Mesenchymal stem cell (in vitro differentiated cells and primary cell): ENCODE measurements at regions not wholly inside any gene's neighbourhood (a gene's known extent, or its start where the extent isn't known, plus 50 kb on each side); places are given as distances from the start of the nearest gene placed in this dataset.

ENCODE experiments used
- DNase-seq: peaks from one replicate; pipeline ENCODE4 v3.0.0-alpha.2; 2013
- H2AFZ ChIP-seq: one replicate; pipeline ENCODE4 v1.6.1; 2013; ENCODE audit warnings: low read depth, mild to moderate bottlenecking, control low read depth, inconsistent platforms, low read length, moderate library complexity
- H2AK5ac ChIP-seq: 2 replicates; pipeline ENCODE4 v1.6.1; 2013; ENCODE audit warnings: low read length, moderate library complexity, mild to moderate bottlenecking, inconsistent platforms; ENCODE audit not compliant: severe bottlenecking
- H2BK120ac ChIP-seq: one replicate; pipeline ENCODE4 v1.6.1; 2013; ENCODE audit warnings: low read depth, mild to moderate bottlenecking, inconsistent platforms, low read length, moderate library complexity
- H2BK12ac ChIP-seq, 2 experiments: one replicate each; pipeline ENCODE4 v1.6.1; 2013; ENCODE audit warnings: inconsistent platforms in 2 of 2, low read length in 2 of 2, mild to moderate bottlenecking in 2 of 2, moderate library complexity in 2 of 2, control low read depth in 1 of 2
- H2BK15ac ChIP-seq: one replicate; pipeline ENCODE4 v1.6.1; 2013; ENCODE audit warnings: mild to moderate bottlenecking, low read depth, inconsistent platforms; ENCODE audit not compliant: poor library complexity, severe bottlenecking
- H2BK5ac ChIP-seq: 2 replicates; pipeline ENCODE4 v1.6.1; 2013; ENCODE audit warnings: low read depth, mild to moderate bottlenecking, low read length, control low read depth, inconsistent platforms; ENCODE audit not compliant: poor library complexity, severe bottlenecking
- H3K14ac ChIP-seq, 2 experiments: one replicate each; pipeline ENCODE4 v1.6.1; 2013; ENCODE audit warnings: inconsistent platforms in 2 of 2, low read length in 2 of 2, control low read depth in 1 of 2, mild to moderate bottlenecking in 1 of 2, moderate library complexity in 1 of 2
- H3K18ac ChIP-seq, 2 experiments: one replicate each; pipeline ENCODE4 v1.6.1; 2013; ENCODE audit warnings: inconsistent platforms in 2 of 2, low read length in 2 of 2, control low read depth in 1 of 2, low read depth in 1 of 2, mild to moderate bottlenecking in 1 of 2
- H3K23ac ChIP-seq, 2 experiments: one replicate each; pipeline ENCODE4 v1.6.1; 2013; ENCODE audit warnings: inconsistent platforms in 2 of 2, low read length in 2 of 2, mild to moderate bottlenecking in 2 of 2, moderate library complexity in 2 of 2, control low read depth in 1 of 2
- H3K27ac ChIP-seq: 2 replicates; pipeline ENCODE4 v1.5.1; 2013; ENCODE audit warnings: mild to moderate bottlenecking, moderate library complexity, low read length, control low read depth, inconsistent platforms; ENCODE audit not compliant: poor library complexity, severe bottlenecking
- H3K27me3 ChIP-seq, 2 experiments: 2 replicates each; pipeline versions ENCODE4 v1.6.1 to v1.7.0; 2013; ENCODE audit warnings: low read length in 2 of 2, mild to moderate bottlenecking in 2 of 2, moderate library complexity in 2 of 2, control low read depth in 1 of 2, inconsistent platforms in 1 of 2; ENCODE audit not compliant: control insufficient read depth in 1 of 2, insufficient read depth in 1 of 2
- H3K36me3 ChIP-seq, 2 experiments: 2 replicates each; pipeline versions ENCODE4 v1.6.1 to v1.7.0; 2013; ENCODE audit warnings: low read length in 2 of 2, control low read depth in 1 of 2, inconsistent platforms in 1 of 2, low read depth in 1 of 2, mild to moderate bottlenecking in 1 of 2; ENCODE audit not compliant: insufficient read depth in 2 of 2, control insufficient read depth in 1 of 2
- H3K4ac ChIP-seq, 2 experiments: one replicate each; pipeline ENCODE4 v1.6.1; 2013; ENCODE audit warnings: inconsistent platforms in 2 of 2, low read length in 2 of 2, mild to moderate bottlenecking in 2 of 2, moderate library complexity in 2 of 2, control low read depth in 1 of 2, low read depth in 1 of 2
- H3K4me1 ChIP-seq: 2 replicates; pipeline ENCODE4 v1.6.1; 2013; ENCODE audit warnings: low read depth, low read length, control low read depth; ENCODE audit not compliant: control insufficient read depth, insufficient read depth
- H3K4me2 ChIP-seq: 2 replicates; pipeline ENCODE4 v1.6.1; 2013; ENCODE audit warnings: low read length, mild to moderate bottlenecking, inconsistent platforms; ENCODE audit not compliant: poor library complexity, severe bottlenecking
- H3K4me3 ChIP-seq, 2 experiments: 2 replicates each; pipeline versions ENCODE4 v1.5.1 to v1.7.0; 2013; ENCODE audit warnings: low read length in 2 of 2, mild to moderate bottlenecking in 2 of 2, control low read depth in 1 of 2, low read depth in 1 of 2; ENCODE audit not compliant: insufficient read depth in 1 of 2
- H3K79me1 ChIP-seq: replicated peaks from 2 replicates; pipeline ENCODE4 v1.6.1; 2013; ENCODE audit warnings: mild to moderate bottlenecking, control low read depth, low read length, inconsistent platforms; ENCODE audit not compliant: poor library complexity, severe bottlenecking
- H3K9ac ChIP-seq: 2 replicates; pipeline ENCODE4 v1.7.0; 2013; ENCODE audit warnings: mild to moderate bottlenecking, low read length, moderate library complexity
- H3K9me3 ChIP-seq: 2 replicates; pipeline ENCODE4 v1.7.0; 2013; ENCODE audit warnings: mild to moderate bottlenecking, low read length; ENCODE audit not compliant: control insufficient read depth
- H4K8ac ChIP-seq: one replicate; pipeline ENCODE4 v1.6.1; 2013; ENCODE audit warnings: inconsistent platforms, mild to moderate bottlenecking, low read length, moderate library complexity
- H4K91ac ChIP-seq: one replicate; pipeline ENCODE4 v1.6.1; 2013; ENCODE audit warnings: mild to moderate bottlenecking, low read length, inconsistent platforms
- WGBS: methylation state at CpG from one replicate; pipeline ENCODE4 v1.1.7; 2013; ENCODE audit warnings: mixed read lengths; 5-methylcytosine and 5-hydroxymethylcytosine counted together

GRCh38 chr10:9357471-9357870 is 1303.0 kb downstream of the GATA3 start:
- H2AK5ac ChIP-seq = no peak overlapping the region
- DNase-seq = no peak
- no peaks in the 10 kb centered on the region for H3K36me3 ChIP-seq
- H3K14ac ChIP-seq = no peak overlapping the region
- H3K23ac ChIP-seq = no peak overlapping the region
- 93% methylated on average over 3 of the region's 4 CpGs for WGBS
- no peaks in the 10 kb centered on the region for H3K9me3 ChIP-seq
- H3K9ac ChIP-seq = no peak overlapping the region
- H3K79me1 ChIP-seq = no peaks in the 10 kb centered on the region
- no peak overlapping the region for H4K91ac ChIP-seq
- no peak overlapping the region for H2BK5ac ChIP-seq
- no peak overlapping the region for H4K8ac ChIP-seq
- H2BK120ac ChIP-seq = no peak overlapping the region
- H3K4me1 ChIP-seq = no peaks in the 10 kb centered on the region
- H2BK12ac ChIP-seq = no peak overlapping the region
- H2AFZ ChIP-seq = no peak overlapping the region
- H3K27ac ChIP-seq = no peak overlapping the region
- no peak overlapping the region for H3K4me2 ChIP-seq
- H3K27me3 ChIP-seq = no peaks in the 10 kb centered on the region
- H3K18ac ChIP-seq = no peak overlapping the region
- no peak overlapping the region for H2BK15ac ChIP-seq
- no peak overlapping the region for H3K4ac ChIP-seq
- no peak overlapping the region for H3K4me3 ChIP-seq

- H3K9ac ChIP-seq = no peak overlapping the region
- no peak overlapping the region for H2BK120ac ChIP-seq
These were observed 1308.2 kb downstream of the GATA3 start for GRCh38 chr10:9362721-9363120.

DNA sequence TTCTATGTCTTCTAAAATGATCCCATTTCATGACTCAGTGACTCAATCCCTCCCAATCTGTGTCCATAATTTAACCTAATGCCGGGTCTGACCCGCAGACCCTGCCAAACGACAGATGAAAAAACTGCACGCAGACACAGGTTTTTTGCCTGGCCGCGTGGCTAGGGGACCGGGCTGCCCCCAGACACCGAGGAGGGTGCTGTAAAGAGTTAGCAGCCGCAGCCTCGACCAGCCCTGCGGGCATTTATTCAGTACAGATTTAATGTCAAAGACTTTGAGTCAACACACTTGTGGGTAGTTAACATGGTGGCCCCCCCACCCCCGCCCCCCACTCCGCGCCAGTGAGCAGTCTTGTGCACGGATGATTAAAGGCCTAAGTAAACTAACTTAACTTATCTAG is 1324.7 kb downstream of the GATA3 start:
- H3K36me3 ChIP-seq = no peaks in the 10 kb centered on the region
- no peaks in the 10 kb centered on the region for H3K9me3 ChIP-seq
- H2BK12ac ChIP-seq = no peak overlapping the region
- H2AK5ac ChIP-seq = no peak overlapping the region
- no peak overlapping the region for H3K23ac ChIP-seq
- no peak overlapping the region for H2BK120ac ChIP-seq
- no peaks in the 10 kb centered on the region for H3K4me1 ChIP-seq
- no peak overlapping the region for H2BK5ac ChIP-seq
- H3K14ac ChIP-seq = no peak overlapping the region
- no peak overlapping the region for H3K4ac ChIP-seq
- no peaks in the 10 kb centered on the region for H3K79me1 ChIP-seq
- H4K8ac ChIP-seq = no peak overlapping the region
- no peak overlapping the region for H2AFZ ChIP-seq
- H3K4me3 ChIP-seq = no peak overlapping the region
- DNase-seq = no peak
- H3K27ac ChIP-seq = no peak overlapping the region
- no peak overlapping the region for H3K4me2 ChIP-seq
- no peak overlapping the region for H4K91ac ChIP-seq
- H3K18ac ChIP-seq = no peak overlapping the region
- no peaks in the 10 kb centered on the region for H3K27me3 ChIP-seq
- no peak overlapping the region for H3K9ac ChIP-seq
- 88% methylated on average over 15 of the region's 15 CpGs for WGBS
- H2BK15ac ChIP-seq = no peak overlapping the region

More at GRCh38 chr10:9362721-9363120, 1308.2 kb downstream of the GATA3 start:
- WGBS = 71% methylated on average over 2 of the region's 5 CpGs
- no peak for DNase-seq
- Histone ChIP-seq H3K27ac (no peak overlapping the region), H3K9me3 (no peaks in the 10 kb centered on the region), H3K14ac (no peak overlapping the region), H2AK5ac (no peak overlapping the region), H2BK15ac (no peak overlapping the region), H2BK12ac (no peak overlapping the region), H3K4me2 (no peak overlapping the region), H3K4me3 (no peak overlapping the region), H3K4ac (no peak overlapping the region), H3K36me3 (no peaks in the 10 kb centered on the region), H2BK5ac (no peak overlapping the region), H3K23ac (no peak overlapping the region), H4K8ac (no peak overlapping the region), H2AFZ (no peak overlapping the region), H4K91ac (no peak overlapping the region), H3K79me1 (no peaks in the 10 kb centered on the region), H3K18ac (no peak overlapping the region), H3K27me3 (no peaks in the 10 kb centered on the region), H3K4me1 (no peaks in the 10 kb centered on the region)

DNA sequence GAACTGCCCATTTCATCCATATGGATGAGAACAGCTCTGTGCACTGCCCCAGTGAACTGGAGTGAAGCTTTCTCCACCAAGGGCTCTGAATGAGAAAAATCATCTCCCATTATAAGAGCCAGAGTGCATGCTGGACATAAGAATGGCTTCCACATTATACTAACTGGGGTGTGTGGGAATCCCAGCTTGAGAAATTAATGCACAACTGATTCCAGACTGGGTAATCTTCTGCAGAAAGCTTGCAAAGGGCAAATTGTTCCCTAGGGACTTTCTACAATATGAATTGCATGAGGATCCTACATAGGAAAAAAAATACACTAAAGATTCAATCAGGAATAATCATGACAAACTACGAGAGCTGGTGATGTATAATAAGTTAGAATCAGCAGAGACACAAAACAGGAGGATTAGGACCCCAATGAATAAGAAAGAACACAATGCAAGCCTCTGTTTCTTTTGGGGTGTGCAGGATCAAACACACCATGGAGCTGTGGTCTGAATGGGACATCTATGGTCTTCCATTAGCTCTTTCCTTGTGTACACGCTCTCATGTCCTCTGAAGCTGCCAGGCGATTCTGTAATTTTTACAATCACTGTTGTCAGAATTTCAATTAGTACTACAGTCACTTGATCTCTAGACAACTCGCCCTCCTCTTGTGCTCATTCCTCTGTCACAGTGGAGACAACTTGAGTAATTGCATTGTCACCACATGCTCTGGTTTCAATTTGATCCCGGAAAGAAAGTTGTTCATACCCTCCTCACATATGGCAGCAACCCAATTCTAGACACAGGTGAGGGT is 1327.4 kb downstream of the GATA3 start:
- H3K27ac ChIP-seq = no peak overlapping the region
- H2BK12ac ChIP-seq = no peak overlapping the region
- no peak overlapping the region for H2AFZ ChIP-seq
- H2BK15ac ChIP-seq = no peak overlapping the region
- no peak overlapping the region for H4K8ac ChIP-seq
- H3K4me1 ChIP-seq = no peaks in the 10 kb centered on the region
- H3K9ac ChIP-seq = no peak overlapping the region
- H3K18ac ChIP-seq = no peak overlapping the region
- no peak overlapping the region for H3K14ac ChIP-seq
- no peak overlapping the region for H3K4me2 ChIP-seq
- no peak overlapping the region for H2BK5ac ChIP-seq
- no peaks in the 10 kb centered on the region for H3K79me1 ChIP-seq
- H3K36me3 ChIP-seq = no peaks in the 10 kb centered on the region
- no peak overlapping the region for H3K23ac ChIP-seq
- H3K27me3 ChIP-seq = no peaks in the 10 kb centered on the region
- H3K4ac ChIP-seq = no peak overlapping the region
- H2AK5ac ChIP-seq = no peak overlapping the region
- no peak for DNase-seq
- WGBS = 67% methylated on average over 4 of the region's 5 CpGs
- no peak overlapping the region for H4K91ac ChIP-seq
- no peak overlapping the region for H2BK120ac ChIP-seq
- no peak overlapping the region for H3K4me3 ChIP-seq
- H3K9me3 ChIP-seq = no peaks in the 10 kb centered on the region
